Small intestine (tissue), 7 donors: ENCODE measurements at regions not wholly inside any gene's neighbourhood (a gene's known extent, or its start where the extent isn't known, plus 50 kb on each side); places are given as distances from the start of the nearest gene placed in this dataset.

Experiments used
- DNase-seq, 2 donors: peaks; one replicate each; pipeline versions ENCODE4 v3.0.0 to v3.0.0-alpha.2; 2013
- FAIRE-seq: peaks from 2 replicates; lab custom pipeline; 2012; peaks lifted over from hg19 to GRCh38; lab: Jason Lieb, UNC
- H3K27ac ChIP-seq, 3 donors: one replicate each; pipeline ENCODE4 v1.5.1; 2013; ENCODE audit warnings: low read length in 2 of 3, mild to moderate bottlenecking in 2 of 3, control low read depth in 1 of 3, inconsistent platforms in 1 of 3, low read depth in 1 of 3, moderate library complexity in 1 of 3
- H3K27me3 ChIP-seq, 3 donors: one replicate each; pipeline ENCODE4 v1.6.1; 2013; ENCODE audit warnings: low read length in 3 of 3, inconsistent platforms in 1 of 3; ENCODE audit not compliant: control insufficient read depth in 3 of 3, insufficient read depth in 3 of 3
- H3K36me3 ChIP-seq, 3 donors: one replicate each; pipeline ENCODE4 v1.6.1; 2013; ENCODE audit warnings: low read length in 3 of 3, inconsistent platforms in 1 of 3, low read depth in 1 of 3, mild to moderate bottlenecking in 1 of 3, moderate library complexity in 1 of 3; ENCODE audit not compliant: control insufficient read depth in 3 of 3, insufficient read depth in 2 of 3
- H3K4me1 ChIP-seq, 3 donors: one replicate each; pipeline ENCODE4 v1.6.1; 2013; ENCODE audit warnings: low read length in 2 of 3, inconsistent platforms in 1 of 3, low read depth in 1 of 3, mild to moderate bottlenecking in 1 of 3, moderate library complexity in 1 of 3; ENCODE audit not compliant: control insufficient read depth in 3 of 3, insufficient read depth in 2 of 3
- H3K4me3 ChIP-seq, 3 donors: one replicate each; pipeline ENCODE4 v1.5.1; 2013; ENCODE audit warnings: low read length in 3 of 3, control low read depth in 1 of 3, inconsistent platforms in 1 of 3, low read depth in 1 of 3, mild to moderate bottlenecking in 1 of 3, moderate library complexity in 1 of 3
- H3K9me3 ChIP-seq, 2 donors: one replicate each; pipeline ENCODE4 v1.6.1; 2013; ENCODE audit warnings: low read depth in 1 of 2, low read length in 1 of 2; ENCODE audit not compliant: control insufficient read depth in 2 of 2, insufficient read depth in 1 of 2
- WGBS, 3 donors: extraction: QIAGEN DNeasy Blood & Tissue Kit; methylation state at CpG; one replicate each; pipeline ENCODE4 v1.1.7; 2013; 5-methylcytosine and 5-hydroxymethylcytosine counted together
- donor health status: healthy with polysubstance abuse.
- donor health status: control.
- donor health status: control.
- donor health status: Bipolar disorder and iron deficiency.
- donor health status: healthy.

DNA sequence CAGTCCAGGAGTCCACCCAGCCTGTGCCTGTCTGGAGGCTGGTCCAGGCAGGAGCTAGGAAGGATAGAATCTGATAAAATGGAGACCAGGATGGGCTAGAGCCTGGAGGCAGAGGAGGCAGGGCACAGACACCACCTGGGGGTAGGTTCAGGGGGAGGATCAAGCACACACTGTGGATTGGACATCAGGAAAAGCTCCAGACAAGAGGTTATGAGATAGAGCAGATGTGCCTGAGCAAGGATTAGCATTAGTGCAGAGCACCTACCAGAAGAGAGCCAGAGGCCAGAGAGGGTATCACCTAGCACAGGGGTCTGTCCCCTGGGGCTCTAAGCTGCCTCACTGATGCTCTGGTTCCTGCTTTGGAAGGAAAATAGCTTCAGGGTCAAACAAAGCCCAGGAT is 216.7 kb upstream of the ZC3H12A start:
- DNase-seq: no peak
- Histone ChIP-seq H3K36me3 (no peaks in the 10 kb centered on the region), H3K27me3 (peaks cover 0 to 3% (median 0%) of the 10 kb centered on the region in 3 donors), H3K9me3 (no peaks in the 10 kb centered on the region), H3K4me3 (no peak overlapping the region), H3K4me1 (no peaks in the 10 kb centered on the region), H3K27ac (no peak overlapping the region)
- FAIRE-seq: no peak

DNA sequence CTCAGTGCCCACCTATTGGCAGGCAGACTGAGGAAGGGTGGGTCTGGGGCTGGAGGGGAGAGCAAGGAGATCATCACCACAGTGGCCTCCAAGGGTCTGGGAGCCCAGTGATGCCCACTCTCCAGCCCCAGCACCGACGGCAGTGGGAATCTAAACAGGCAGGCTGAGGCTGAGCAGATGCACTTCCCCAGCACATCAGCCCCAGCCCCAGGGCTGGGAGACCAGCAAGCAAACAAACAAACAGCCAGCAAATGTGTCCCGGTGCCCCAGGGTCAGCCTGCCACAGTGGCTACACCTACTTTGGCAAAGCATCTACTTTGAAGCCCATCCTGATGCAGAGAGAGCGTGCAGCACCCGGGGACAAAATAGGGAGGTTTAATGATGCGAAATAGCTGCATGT is 216.3 kb upstream of the ZC3H12A start:
- WGBS, 3 donors: 36 to 51% (median 39%) methylated on average over 6 of the region's 6 CpGs
- H3K9me3 ChIP-seq: no peaks in the 10 kb centered on the region
- no peaks in the 10 kb centered on the region for H3K36me3 ChIP-seq
- no peak for DNase-seq
- no peak for FAIRE-seq
- no peaks in the 10 kb centered on the region for H3K4me1 ChIP-seq
- H3K4me3 ChIP-seq: no peak overlapping the region
- H3K27me3 ChIP-seq: peaks cover 0 to 3% (median 0%) of the 10 kb centered on the region in 3 donors
- H3K27ac ChIP-seq: no peak overlapping the region

DNA sequence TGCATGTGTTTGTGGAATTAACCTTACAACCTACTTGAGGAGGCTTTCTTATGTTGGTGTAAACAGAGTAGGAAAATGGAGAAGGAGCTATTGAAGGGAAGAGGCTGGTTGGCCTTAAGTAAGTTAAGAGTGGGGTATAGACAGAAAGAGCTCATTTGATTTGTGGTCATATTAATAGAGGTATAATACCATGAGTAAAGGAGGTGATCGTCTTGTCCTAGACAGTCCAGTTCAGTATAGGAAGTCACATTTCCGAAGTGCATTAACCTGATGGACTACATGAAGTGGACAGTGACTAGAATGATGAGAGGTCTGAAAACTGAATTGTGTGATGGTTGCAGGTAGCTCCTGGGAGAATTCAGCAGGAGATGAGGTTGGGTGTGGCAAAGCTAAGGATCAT is 215.4 kb upstream of the ZC3H12A start:
- no peak overlapping the region for H3K4me3 ChIP-seq
- WGBS, 3 donors: 33 to 69% (median 63%) methylated on average over 2 of the region's 2 CpGs
- no peak overlapping the region for H3K27ac ChIP-seq
- H3K9me3 ChIP-seq: no peaks in the 10 kb centered on the region
- no peaks in the 10 kb centered on the region for H3K36me3 ChIP-seq
- peaks cover 0 to 3% (median 0%) of the 10 kb centered on the region in 3 donors for H3K27me3 ChIP-seq
- FAIRE-seq (no peak), DNase-seq (no peak)
- no peaks in the 10 kb centered on the region for H3K4me1 ChIP-seq

DNA sequence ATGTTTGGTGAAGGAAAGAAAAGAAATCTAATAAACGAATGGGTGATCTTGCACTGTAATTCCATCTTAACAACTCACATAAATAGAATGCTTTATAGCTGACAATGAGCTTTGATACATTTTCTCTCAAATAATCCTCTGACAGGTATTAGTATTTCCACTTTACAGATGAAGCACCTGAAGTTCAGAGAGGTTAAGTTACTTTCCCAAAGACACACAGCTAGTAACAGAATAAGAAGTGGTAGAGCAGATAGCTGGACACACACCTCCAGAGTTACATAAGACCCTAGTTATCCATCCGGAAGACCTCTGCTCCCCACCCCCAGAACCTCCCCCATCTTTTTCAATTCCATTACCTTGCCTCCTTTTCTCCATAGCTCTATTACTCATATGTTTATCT is 213.3 kb upstream of the ZC3H12A start:
- FAIRE-seq (no peak), DNase-seq (no peak)
- Histone ChIP-seq H3K27ac (no peak overlapping the region), H3K36me3 (no peaks in the 10 kb centered on the region), H3K4me1 (no peaks in the 10 kb centered on the region), H3K4me3 (no peak overlapping the region), H3K27me3 (peaks cover 0 to 3% (median 0%) of the 10 kb centered on the region in 3 donors), H3K9me3 (no peaks in the 10 kb centered on the region)
- WGBS, 3 donors: 68 to 69% (median 68%) methylated on average over 2 of the region's 2 CpGs

DNA sequence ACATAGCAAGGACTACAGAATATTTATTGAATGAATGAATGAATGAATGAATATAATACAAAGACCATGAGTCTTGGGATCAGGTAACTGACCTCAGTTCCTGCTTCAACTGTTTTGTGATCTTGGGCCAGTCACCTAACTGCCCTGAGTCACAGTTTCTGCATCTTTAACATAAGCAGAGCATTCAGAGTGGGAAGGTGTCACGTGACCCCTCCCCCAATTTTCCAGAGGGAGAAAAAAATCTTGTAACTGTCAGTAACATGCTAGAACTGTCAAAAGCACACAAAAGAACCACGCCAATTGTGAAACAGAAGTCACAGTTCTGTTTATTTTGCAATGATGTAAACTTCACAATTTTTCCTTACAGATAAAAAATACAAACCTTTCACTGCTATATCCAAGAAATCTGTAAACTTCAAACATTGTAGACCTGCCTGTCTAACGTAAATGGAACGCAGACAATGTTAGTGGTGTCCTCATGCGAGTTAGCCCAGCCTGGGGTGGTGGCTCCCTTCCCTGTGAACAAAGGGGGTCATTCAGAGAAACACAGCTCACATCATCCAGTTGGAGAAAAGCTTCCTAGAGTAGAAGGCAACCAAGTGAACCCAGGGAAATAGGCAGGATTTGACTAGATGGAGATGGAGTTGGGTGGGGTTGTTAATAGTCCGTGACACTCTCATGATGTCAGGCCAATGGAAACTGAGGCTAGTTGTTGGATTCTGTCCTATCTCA is 211.8 kb upstream of the ZC3H12A start:
- Histone ChIP-seq H3K4me1 (no peaks in the 10 kb centered on the region), H3K36me3 (no peaks in the 10 kb centered on the region), H3K27ac (no peak overlapping the region), H3K9me3 (no peaks in the 10 kb centered on the region), H3K27me3 (peaks cover 0 to 3% (median 0%) of the 10 kb centered on the region in 3 donors), H3K4me3 (no peak overlapping the region)
- DNase-seq (no peak), FAIRE-seq (no peak)
- WGBS, 3 donors: 46 to 58% (median 53%) methylated on average over 6 of the region's 6 CpGs

DNA sequence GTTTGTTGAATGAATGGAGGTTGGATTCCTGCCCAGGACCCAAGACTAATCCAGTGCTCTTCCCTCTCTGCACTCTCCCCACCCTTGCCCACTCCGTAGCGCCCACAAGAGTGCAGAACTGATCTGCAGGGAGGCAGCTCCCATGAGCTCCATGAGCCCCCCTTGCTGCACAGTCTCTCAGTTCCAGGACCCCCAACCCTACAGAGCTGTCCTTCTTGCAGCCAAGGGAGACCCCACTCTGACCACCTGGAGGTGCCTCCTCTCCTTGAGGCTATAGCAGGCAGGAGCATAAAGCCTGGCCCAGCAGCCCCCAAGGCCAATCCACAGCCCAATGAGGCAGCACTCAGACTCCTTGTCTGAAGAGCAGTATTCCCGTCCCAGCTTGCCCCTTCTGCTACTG is 209.2 kb upstream of the ZC3H12A start:
- H3K27ac ChIP-seq: no peak overlapping the region
- DNase-seq (no peak), FAIRE-seq (no peak)
- H3K4me1 ChIP-seq: no peaks in the 10 kb centered on the region
- no peaks in the 10 kb centered on the region for H3K9me3 ChIP-seq
- H3K36me3 ChIP-seq: no peaks in the 10 kb centered on the region
- H3K4me3 ChIP-seq: no peak overlapping the region
- 74 to 94% (median 89%) methylated on average over 3 of the region's 3 CpGs for WGBS, 3 donors
- peaks cover 0 to 3% (median 0%) of the 10 kb centered on the region in 3 donors for H3K27me3 ChIP-seq

DNA sequence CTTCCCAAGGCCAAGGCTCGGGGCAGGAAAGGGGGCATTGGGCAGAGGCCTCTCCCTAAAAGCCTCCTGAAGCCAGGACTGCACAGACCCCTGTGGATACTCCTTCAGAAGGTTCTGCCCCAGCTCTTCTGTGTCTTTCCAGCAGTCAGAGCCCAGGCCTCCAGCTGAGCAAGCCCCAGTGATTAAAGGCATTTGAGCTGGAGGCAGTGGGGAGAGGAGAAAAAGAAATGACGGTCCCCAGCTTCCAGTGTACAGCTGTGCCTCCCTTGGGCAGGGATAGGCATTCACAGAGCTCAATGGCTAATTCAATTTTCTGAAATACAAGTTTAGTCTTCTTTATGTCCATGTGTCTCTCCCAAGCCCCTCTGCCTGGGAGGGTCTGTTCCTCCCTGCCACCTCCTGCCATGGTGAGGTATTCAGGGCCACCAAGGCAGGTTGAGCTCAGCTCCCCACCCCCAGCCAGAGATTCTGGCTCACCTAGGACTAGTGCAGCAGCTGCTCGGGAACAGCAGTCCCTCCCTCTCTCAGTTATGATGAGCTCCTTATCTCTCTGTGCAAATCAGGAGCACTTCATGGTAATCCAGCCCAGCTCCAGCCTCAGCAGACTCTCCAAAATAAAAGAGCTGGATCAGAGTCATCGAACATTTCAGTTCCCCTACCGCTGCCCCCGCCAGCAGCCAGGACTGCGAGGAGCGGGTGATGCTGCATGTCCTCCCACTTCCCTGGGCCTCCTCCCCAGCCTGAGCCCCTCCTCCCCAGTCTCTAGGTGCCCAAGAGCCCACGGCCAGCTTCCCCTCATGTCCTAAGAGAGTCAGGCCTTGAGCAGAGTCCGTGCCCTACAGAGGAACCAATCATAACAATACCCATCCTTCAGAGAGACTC is 208.4 kb upstream of the ZC3H12A start:
- no peak overlapping the region for H3K27ac ChIP-seq
- FAIRE-seq (no peak), DNase-seq (no peak)
- no peaks in the 10 kb centered on the region for H3K36me3 ChIP-seq
- H3K9me3 ChIP-seq: no peaks in the 10 kb centered on the region
- peaks cover 0 to 3% (median 0%) of the 10 kb centered on the region in 3 donors for H3K27me3 ChIP-seq
- H3K4me1 ChIP-seq: no peaks in the 10 kb centered on the region
- no peak overlapping the region for H3K4me3 ChIP-seq
- WGBS, 3 donors: 47 to 52% (median 51%) methylated on average over 10 of the region's 10 CpGs

DNA sequence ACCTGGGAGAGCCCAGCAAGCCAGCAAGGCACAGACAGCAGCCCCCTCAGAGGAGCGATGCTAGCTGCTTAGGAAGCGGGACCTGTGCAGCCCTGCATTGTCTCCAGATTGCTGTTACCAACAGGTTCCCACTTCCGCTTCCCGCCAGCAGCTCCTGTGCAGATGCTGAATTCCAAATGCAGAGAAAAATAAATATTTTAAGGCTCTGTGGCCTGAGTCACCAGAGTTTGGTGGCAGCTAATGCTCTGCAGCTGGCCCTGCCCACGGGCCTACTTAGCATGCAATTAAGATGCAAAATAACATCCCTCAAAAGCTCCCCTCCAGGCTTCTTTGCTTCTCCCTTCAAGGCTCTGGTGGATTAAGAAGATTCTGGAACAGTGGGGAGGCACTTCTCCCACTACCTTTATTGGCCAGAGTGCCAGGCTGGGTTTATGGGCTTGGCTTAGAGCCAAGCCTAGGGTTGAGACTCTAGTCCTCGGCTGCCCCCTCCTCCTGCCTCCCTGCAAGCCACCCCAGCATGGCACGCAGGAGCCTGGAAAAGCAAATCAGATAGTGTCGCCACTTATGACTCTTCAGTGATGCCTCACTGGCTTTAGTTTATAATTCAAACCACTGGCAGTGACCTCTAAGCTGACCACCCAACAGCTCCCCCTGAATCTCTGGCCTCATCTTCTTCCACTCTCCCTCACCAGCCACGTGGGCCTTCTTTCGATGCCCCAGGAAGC is 207.1 kb upstream of the ZC3H12A start:
- Histone ChIP-seq H3K36me3 (no peaks in the 10 kb centered on the region), H3K27me3 (peaks cover 0 to 5% (median 0%) of the 10 kb centered on the region in 3 donors), H3K9me3 (no peaks in the 10 kb centered on the region), H3K27ac (no peak overlapping the region), H3K4me3 (no peak overlapping the region), H3K4me1 (no peaks in the 10 kb centered on the region)
- FAIRE-seq: no peak
- no peak for DNase-seq
- WGBS, 3 donors: 59 to 61% (median 61%) methylated on average over 10 of the region's 10 CpGs
